ENCODE measurements at regions not wholly inside any gene's neighbourhood (a gene's known extent, or its start where the extent isn't known, plus 50 kb on each side); places are given as distances from the start of the nearest gene placed in this dataset.

DNA sequence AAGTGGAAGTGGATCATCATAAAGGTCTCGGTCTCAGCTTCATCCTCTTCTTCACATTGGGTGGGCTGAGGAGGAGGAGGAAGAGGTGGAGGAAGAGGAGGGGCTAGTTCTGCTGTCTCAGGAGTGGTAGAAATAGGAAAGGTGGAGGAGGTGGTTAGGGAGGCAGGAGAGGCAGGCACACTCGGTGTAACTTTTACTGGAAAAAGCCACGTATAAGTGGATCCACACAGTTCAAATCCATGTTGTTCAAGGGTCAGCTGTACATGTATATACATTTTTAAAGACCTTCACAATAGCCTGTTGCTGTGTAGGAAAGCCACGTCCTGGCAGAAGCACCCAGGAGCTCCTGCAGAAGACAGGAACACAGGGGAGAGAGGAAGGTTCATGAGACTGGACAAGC, 110.3 kb upstream of the RAB12 start:
- Mint-ChIP-seq H3K4me1 (ENCODE audit: unreplicated experiment) (peaks cover 16% of the 10 kb centered on the region), H3K27me3 (ENCODE audit: unreplicated experiment) (peaks cover 48% of the 10 kb centered on the region), H3K4me3 (ENCODE audit: unreplicated experiment) (no peak overlapping the region), H3K36me3 (ENCODE audit: unreplicated experiment) (no peaks in the 10 kb centered on the region), H3K9me3 (ENCODE audit: unreplicated experiment) (no peaks in the 10 kb centered on the region), H3K27ac (ENCODE audit: unreplicated experiment) (no peak overlapping the region)
- DNase-seq (ENCODE audit: extremely low spot score, unreplicated experiment): no peak
- TF ChIP-seq, protein P1, sequence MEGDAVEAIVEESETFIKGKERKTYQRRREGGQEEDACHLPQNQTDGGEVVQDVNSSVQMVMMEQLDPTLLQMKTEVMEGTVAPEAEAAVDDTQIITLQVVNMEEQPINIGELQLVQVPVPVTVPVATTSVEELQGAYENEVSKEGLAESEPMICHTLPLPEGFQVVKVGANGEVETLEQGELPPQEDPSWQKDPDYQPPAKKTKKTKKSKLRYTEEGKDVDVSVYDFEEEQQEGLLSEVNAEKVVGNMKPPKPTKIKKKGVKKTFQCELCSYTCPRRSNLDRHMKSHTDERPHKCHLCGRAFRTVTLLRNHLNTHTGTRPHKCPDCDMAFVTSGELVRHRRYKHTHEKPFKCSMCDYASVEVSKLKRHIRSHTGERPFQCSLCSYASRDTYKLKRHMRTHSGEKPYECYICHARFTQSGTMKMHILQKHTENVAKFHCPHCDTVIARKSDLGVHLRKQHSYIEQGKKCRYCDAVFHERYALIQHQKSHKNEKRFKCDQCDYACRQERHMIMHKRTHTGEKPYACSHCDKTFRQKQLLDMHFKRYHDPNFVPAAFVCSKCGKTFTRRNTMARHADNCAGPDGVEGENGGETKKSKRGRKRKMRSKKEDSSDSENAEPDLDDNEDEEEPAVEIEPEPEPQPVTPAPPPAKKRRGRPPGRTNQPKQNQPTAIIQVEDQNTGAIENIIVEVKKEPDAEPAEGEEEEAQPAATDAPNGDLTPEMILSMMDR (IDR thresholded peaks at IDR 0.05): no peak

DNA sequence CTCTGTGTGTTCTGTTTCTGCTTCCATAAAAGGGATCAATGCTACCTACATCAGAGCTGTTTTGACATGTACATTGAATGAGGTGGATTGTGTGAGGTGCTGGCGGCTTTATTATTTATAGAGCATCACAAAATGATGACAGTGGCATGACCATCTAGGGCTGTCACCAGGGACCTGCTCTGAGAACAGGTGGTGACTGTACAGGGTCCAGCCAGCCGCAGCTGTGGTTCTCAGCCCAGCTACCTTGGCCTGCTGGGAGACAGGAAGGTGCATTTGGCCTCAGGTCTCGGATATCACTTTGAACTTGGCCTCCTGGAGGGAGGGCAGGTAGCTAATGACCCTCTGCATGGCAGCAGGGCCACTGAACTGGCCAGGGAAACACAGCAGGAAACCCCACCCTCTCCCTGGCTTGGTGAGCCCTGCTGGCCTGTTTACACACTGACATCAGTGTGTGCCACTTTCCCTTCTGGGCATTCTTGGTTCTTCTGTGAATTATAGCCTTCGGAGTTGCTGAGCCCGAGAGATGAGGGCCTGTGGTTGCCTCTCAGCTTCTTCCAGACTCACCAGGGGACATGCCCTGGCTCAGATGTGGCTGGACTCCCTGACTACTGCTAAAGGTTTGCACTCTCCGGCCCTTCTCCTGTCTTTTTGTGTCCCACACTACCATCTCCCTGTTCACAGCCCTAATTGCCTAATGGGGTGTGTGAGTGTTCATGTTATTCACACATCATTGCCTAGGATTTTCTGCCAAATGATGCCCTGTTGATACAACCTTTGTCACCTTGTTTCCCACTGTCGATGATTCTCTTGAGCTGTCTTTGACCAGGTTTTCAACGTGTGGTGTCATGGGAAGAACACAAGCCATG, 109.2 kb upstream of the RAB12 start:
- Mint-ChIP-seq H3K4me1 (ENCODE audit: unreplicated experiment) (peaks cover 16% of the 10 kb centered on the region), H3K27me3 (ENCODE audit: unreplicated experiment) (peaks cover 46% of the 10 kb centered on the region), H3K4me3 (ENCODE audit: unreplicated experiment) (no peak overlapping the region), H3K27ac (ENCODE audit: unreplicated experiment) (no peak overlapping the region), H3K36me3 (ENCODE audit: unreplicated experiment) (no peaks in the 10 kb centered on the region), H3K9me3 (ENCODE audit: unreplicated experiment) (no peaks in the 10 kb centered on the region)
- DNase-seq (ENCODE audit: extremely low spot score, unreplicated experiment): no peak
- TF ChIP-seq, protein P1 (IDR thresholded peaks at IDR 0.05): no peak

DNA sequence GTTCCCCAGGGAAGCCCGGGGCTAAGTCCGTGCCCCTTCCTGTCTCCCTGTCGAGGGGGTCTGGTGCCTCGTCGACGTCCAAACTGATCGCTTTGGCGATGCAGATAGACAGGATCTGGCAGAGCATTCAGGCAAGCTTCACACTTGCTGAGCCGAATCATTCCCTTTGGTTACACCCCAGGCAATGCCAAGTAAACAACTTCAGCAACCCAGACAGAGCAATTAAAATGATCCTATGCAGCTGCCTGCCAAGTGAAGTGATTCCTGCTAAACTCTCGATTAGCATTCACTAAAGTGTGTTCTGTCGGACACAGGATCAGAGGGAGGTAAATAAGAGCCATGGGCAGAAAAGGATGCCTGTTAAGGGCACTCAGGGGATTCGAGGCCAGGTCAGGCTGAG, 108.2 kb upstream of the RAB12 start:
- Mint-ChIP-seq H3K27me3 (ENCODE audit: unreplicated experiment) (peaks cover 40% of the 10 kb centered on the region), H3K4me3 (ENCODE audit: unreplicated experiment) (no peak overlapping the region), H3K36me3 (ENCODE audit: unreplicated experiment) (no peaks in the 10 kb centered on the region), H3K9me3 (ENCODE audit: unreplicated experiment) (no peaks in the 10 kb centered on the region), H3K4me1 (ENCODE audit: unreplicated experiment) (peaks cover 12% of the 10 kb centered on the region), H3K27ac (ENCODE audit: unreplicated experiment) (no peak overlapping the region)
- TF ChIP-seq, protein P1 (IDR thresholded peaks at IDR 0.05): no peak
- DNase-seq (ENCODE audit: extremely low spot score, unreplicated experiment): no peak

DNA sequence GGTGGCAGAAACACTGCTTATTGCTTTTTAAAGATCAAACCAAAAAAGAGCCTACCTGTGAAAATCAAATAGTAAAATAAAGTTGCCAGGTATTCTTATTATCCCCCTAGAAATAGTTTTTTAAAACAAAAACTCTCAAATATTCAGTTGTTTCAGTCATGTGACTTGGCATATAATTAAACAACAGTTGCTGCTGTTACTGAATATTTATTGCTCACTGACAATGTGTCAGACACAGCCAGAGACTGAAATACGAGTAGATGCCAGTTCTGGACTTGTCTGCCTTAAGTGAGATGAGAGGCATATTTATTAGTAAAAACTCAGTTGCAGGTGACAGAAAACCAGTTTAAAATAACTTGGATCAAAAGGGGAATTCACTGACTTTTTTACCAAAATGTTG, 106.0 kb upstream of the RAB12 start:
- no peaks in the 10 kb centered on the region for H3K9me3 Mint-ChIP-seq (ENCODE audit: unreplicated experiment)
- no peak overlapping the region for H3K27ac Mint-ChIP-seq (ENCODE audit: unreplicated experiment)
- DNase-seq (ENCODE audit: extremely low spot score, unreplicated experiment): no peak
- TF ChIP-seq, protein P1 (IDR thresholded peaks at IDR 0.05): no peak
- H3K4me1 Mint-ChIP-seq (ENCODE audit: unreplicated experiment): peaks cover 5% of the 10 kb centered on the region
- no peaks in the 10 kb centered on the region for H3K36me3 Mint-ChIP-seq (ENCODE audit: unreplicated experiment)
- H3K27me3 Mint-ChIP-seq (ENCODE audit: unreplicated experiment): peaks cover 49% of the 10 kb centered on the region
- no peak overlapping the region for H3K4me3 Mint-ChIP-seq (ENCODE audit: unreplicated experiment)

DNA sequence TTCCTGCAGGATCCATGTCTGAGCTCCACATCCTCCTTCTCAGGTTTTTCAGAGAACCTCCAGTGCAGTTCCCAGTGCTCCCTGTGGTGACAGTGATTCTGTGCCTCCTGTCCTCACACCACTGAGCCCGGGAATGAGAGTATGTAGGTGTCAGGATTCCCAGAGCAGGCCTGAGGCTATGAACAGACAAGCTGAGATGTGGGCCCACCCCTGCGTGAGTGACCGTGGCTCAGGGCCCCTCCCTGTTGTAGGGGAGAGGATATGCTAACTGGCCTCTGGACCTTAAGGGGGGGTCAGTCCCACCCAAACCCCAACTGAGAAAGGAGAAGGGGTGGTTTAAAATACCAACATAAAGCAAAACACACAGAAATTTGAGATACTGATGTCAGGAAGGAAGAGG, 104.8 kb upstream of the RAB12 start:
- H3K4me3 Mint-ChIP-seq (ENCODE audit: unreplicated experiment): no peak overlapping the region
- no peaks in the 10 kb centered on the region for H3K9me3 Mint-ChIP-seq (ENCODE audit: unreplicated experiment)
- peaks cover 45% of the 10 kb centered on the region for H3K27me3 Mint-ChIP-seq (ENCODE audit: unreplicated experiment)
- no peaks in the 10 kb centered on the region for H3K36me3 Mint-ChIP-seq (ENCODE audit: unreplicated experiment)
- TF ChIP-seq, protein P1 (IDR thresholded peaks at IDR 0.05): no peak
- peaks cover 5% of the 10 kb centered on the region for H3K4me1 Mint-ChIP-seq (ENCODE audit: unreplicated experiment)
- no peak for DNase-seq (ENCODE audit: extremely low spot score, unreplicated experiment)
- H3K27ac Mint-ChIP-seq (ENCODE audit: unreplicated experiment): no peak overlapping the region

All from osteocyte (in vitro differentiated cells).